ENCODE measurements at regions not wholly inside any gene's neighbourhood (a gene's known extent, or its start where the extent isn't known, plus 50 kb on each side); places are given as distances from the start of the nearest gene placed in this dataset.
A peak's percentile ranks its signal among the peaks of the same experiment; 100 is the strongest.

DNA sequence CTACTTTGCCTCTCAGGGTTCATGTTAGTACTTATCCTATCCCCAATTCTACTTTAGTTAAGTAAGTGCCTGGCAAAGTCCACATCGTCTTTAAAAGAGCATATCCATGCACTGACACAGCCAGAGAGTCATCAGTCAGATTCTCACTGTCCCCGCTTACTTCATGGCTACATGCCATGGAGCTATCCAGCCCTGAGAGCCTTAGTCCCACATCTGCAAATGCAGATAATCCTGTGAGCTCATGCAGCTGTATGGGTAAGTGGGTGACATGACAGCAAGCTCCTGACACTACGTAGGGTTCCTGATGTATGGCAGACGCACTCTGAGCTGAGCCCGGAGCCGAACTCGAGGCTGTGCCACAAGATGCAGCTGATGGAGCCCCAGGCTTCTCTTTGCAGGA, 661.5 kb downstream of the LIG4 start:
- TF ChIP-seq, protein P1, sequence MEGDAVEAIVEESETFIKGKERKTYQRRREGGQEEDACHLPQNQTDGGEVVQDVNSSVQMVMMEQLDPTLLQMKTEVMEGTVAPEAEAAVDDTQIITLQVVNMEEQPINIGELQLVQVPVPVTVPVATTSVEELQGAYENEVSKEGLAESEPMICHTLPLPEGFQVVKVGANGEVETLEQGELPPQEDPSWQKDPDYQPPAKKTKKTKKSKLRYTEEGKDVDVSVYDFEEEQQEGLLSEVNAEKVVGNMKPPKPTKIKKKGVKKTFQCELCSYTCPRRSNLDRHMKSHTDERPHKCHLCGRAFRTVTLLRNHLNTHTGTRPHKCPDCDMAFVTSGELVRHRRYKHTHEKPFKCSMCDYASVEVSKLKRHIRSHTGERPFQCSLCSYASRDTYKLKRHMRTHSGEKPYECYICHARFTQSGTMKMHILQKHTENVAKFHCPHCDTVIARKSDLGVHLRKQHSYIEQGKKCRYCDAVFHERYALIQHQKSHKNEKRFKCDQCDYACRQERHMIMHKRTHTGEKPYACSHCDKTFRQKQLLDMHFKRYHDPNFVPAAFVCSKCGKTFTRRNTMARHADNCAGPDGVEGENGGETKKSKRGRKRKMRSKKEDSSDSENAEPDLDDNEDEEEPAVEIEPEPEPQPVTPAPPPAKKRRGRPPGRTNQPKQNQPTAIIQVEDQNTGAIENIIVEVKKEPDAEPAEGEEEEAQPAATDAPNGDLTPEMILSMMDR (IDR thresholded peaks at IDR 0.05; ENCODE audit: unreplicated experiment) = no peak
- H3K9me3 Mint-ChIP-seq (ENCODE audit: low read depth) = no peaks in the 10 kb centered on the region
- no peak overlapping the region for H3K4me3 Mint-ChIP-seq (ENCODE audit: low read depth)
- no peaks in the 10 kb centered on the region for H3K27me3 Mint-ChIP-seq
- H3K27ac Mint-ChIP-seq = no peak overlapping the region
- H3K36me3 Mint-ChIP-seq (ENCODE audit: insufficient read depth) = no peaks in the 10 kb centered on the region
- no peak for DNase-seq (ENCODE audit: low spot score, unreplicated experiment)
- H3K4me1 Mint-ChIP-seq (ENCODE audit: low read depth) = peaks cover 2% of the 10 kb centered on the region

DNA sequence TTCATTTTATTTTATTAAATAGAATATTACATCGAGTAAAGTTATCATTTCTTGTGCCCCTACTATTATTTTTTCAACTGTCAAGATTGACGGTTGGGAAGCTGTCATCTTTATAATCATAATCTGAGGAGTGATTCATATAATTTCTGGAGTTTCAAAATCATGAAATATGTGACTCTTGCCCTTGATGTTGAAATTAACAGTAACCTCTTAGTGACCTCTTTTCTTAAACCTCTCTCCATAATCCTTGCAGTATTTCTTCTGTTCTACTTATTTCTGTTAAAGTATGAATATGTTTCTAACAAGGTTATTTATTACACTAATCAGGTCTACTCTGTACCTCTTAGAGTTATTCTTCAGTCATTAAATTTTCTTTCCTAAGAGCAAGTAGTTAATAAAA, 663.8 kb downstream of the LIG4 start:
- peaks cover 5% of the 10 kb centered on the region for H3K4me1 Mint-ChIP-seq (ENCODE audit: low read depth)
- TF ChIP-seq, protein P1 (IDR thresholded peaks at IDR 0.05; ENCODE audit: unreplicated experiment) = no peak
- no peak for DNase-seq (ENCODE audit: low spot score, unreplicated experiment)
- H3K36me3 Mint-ChIP-seq (ENCODE audit: insufficient read depth) = no peaks in the 10 kb centered on the region
- no peak overlapping the region for H3K4me3 Mint-ChIP-seq (ENCODE audit: low read depth)
- H3K27me3 Mint-ChIP-seq = no peaks in the 10 kb centered on the region
- no peaks in the 10 kb centered on the region for H3K9me3 Mint-ChIP-seq (ENCODE audit: low read depth)
- no peak overlapping the region for H3K27ac Mint-ChIP-seq

DNA sequence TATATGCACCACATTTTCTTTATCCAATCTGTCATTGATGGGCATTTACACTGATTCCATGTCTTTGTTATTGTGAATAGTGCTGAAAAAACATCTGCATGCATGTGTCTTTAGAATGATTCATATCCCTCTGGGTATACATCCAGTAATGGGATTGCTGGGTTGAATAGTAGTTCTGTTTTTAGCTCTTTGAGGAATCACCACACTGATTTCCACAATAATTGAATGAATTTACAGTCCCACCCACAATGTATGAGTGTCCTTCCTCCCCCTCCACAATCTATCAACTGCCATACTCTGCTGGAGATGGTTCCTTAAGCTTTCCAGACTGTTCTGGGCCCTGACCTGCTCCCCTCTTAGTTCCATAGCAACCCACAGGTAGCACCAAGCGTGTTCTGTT, 667.0 kb downstream of the LIG4 start:
- no peak for DNase-seq (ENCODE audit: low spot score, unreplicated experiment)
- H3K9me3 Mint-ChIP-seq (ENCODE audit: low read depth) = peaks cover 3% of the 10 kb centered on the region
- no peaks in the 10 kb centered on the region for H3K36me3 Mint-ChIP-seq (ENCODE audit: insufficient read depth)
- TF ChIP-seq, protein P1 (IDR thresholded peaks at IDR 0.05; ENCODE audit: unreplicated experiment) = no peak
- no peaks in the 10 kb centered on the region for H3K27me3 Mint-ChIP-seq
- no peak overlapping the region for H3K4me3 Mint-ChIP-seq (ENCODE audit: low read depth)
- peaks cover 17% of the 10 kb centered on the region for H3K4me1 Mint-ChIP-seq (ENCODE audit: low read depth)
- H3K27ac Mint-ChIP-seq = no peak overlapping the region

DNA sequence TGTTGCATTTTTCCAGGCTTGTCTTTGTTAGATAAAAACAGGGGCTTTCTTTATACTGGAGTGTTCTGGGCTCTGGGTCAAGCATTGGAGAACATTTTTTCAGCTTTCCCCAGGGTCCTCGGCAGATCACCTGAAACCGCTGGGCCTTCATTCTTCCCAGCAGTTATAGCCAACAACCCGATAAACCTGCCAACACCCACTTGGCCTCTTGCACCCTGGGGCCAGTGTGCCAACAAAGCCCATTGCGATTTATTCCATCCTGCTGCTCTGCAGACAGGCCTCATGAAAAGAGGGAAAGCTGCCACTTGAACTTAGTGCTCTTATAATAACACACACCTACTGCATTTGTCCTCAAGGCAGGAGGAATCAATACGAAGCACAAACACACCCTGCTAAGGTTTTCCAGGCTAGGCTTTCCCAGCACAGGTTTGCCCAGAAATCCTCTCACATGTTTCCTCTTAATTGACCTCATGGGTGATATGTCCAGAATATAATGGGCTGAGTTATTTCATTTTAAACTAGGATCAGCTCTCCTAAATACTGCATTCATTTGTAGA, 669.3 kb downstream of the LIG4 start:
- Mint-ChIP-seq H3K36me3 (ENCODE audit: insufficient read depth) (no peaks in the 10 kb centered on the region), H3K4me3 (ENCODE audit: low read depth) (no peak overlapping the region), H3K27ac (peak overlapping the region; percentile 88), H3K9me3 (ENCODE audit: low read depth) (peaks cover 3% of the 10 kb centered on the region), H3K27me3 (no peaks in the 10 kb centered on the region), H3K4me1 (ENCODE audit: low read depth) (peaks cover 17% of the 10 kb centered on the region)
- DNase-seq (ENCODE audit: low spot score, unreplicated experiment) = no peak
- TF ChIP-seq, protein P1 (IDR thresholded peaks at IDR 0.05; ENCODE audit: unreplicated experiment) = no peak

DNA sequence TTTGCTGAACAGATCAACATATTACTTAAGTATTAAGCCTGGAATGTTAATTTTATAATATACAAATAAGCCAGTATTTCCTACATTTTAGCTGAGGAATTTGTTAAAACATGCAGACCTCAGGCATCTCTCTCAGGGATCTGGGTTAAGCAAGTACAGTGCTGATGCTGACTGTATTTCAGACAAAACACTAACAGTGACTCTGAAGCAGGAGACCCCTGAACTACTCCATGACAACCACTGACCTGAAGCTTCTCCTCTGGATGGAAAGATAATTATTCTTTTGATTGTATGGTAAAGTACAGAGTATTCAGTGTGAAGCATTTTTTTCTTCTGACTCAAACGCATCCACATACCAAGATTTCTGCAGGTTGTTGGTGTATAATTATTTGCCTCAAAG, 680.8 kb downstream of the LIG4 start:
- no peaks in the 10 kb centered on the region for H3K36me3 Mint-ChIP-seq (ENCODE audit: insufficient read depth)
- no peak overlapping the region for H3K27ac Mint-ChIP-seq
- H3K9me3 Mint-ChIP-seq (ENCODE audit: low read depth) = peaks cover 5% of the 10 kb centered on the region
- H3K4me1 Mint-ChIP-seq (ENCODE audit: low read depth) = no peaks in the 10 kb centered on the region
- no peaks in the 10 kb centered on the region for H3K27me3 Mint-ChIP-seq
- DNase-seq (ENCODE audit: low spot score, unreplicated experiment) = no peak
- TF ChIP-seq, protein P1 (IDR thresholded peaks at IDR 0.05; ENCODE audit: unreplicated experiment) = no peak
- H3K4me3 Mint-ChIP-seq (ENCODE audit: low read depth) = no peak overlapping the region

Data from progenitor cell of endocrine pancreas (in vitro differentiated cells).